ENCODE measurements at regions not wholly inside any gene's neighbourhood (a gene's known extent, or its start where the extent isn't known, plus 50 kb on each side); places are given as distances from the start of the nearest gene placed in this dataset.

- no peak for DNase-seq (ENCODE audit: extremely low spot score, unreplicated experiment)
- Mint-ChIP-seq H3K4me3 (ENCODE audit: unreplicated experiment) (no peak overlapping the region), H3K27ac (ENCODE audit: unreplicated experiment) (no peak overlapping the region), H3K27me3 (ENCODE audit: unreplicated experiment) (peaks cover 49% of the 10 kb centered on the region), H3K36me3 (ENCODE audit: unreplicated experiment) (no peaks in the 10 kb centered on the region), H3K4me1 (ENCODE audit: unreplicated experiment) (no peaks in the 10 kb centered on the region), H3K9me3 (ENCODE audit: unreplicated experiment) (peaks cover 19% of the 10 kb centered on the region)
- TF ChIP-seq CTCF (IDR thresholded peaks at IDR 0.05): no peak
Observed at GRCh38 chr3:45302470-45302869, 76.4 kb upstream of the TMEM158 start.

GRCh38 chr3:45306406-45307008 lies 80.4 kb upstream of the TMEM158 start:
- Mint-ChIP-seq H3K4me3 (ENCODE audit: unreplicated experiment) (no peak overlapping the region), H3K36me3 (ENCODE audit: unreplicated experiment) (no peaks in the 10 kb centered on the region), H3K9me3 (ENCODE audit: unreplicated experiment) (peaks cover 13% of the 10 kb centered on the region), H3K27ac (ENCODE audit: unreplicated experiment) (no peak overlapping the region), H3K27me3 (ENCODE audit: unreplicated experiment) (peaks cover 46% of the 10 kb centered on the region), H3K4me1 (ENCODE audit: unreplicated experiment) (no peaks in the 10 kb centered on the region)
- TF ChIP-seq CTCF (IDR thresholded peaks at IDR 0.05): no peak
- DNase-seq (ENCODE audit: extremely low spot score, unreplicated experiment): no peak

GRCh38 chr3:45309876-45310275 lies 78.5 kb upstream of the LARS2 start:
- H3K9me3 Mint-ChIP-seq (ENCODE audit: unreplicated experiment): no peaks in the 10 kb centered on the region
- peaks cover 56% of the 10 kb centered on the region for H3K27me3 Mint-ChIP-seq (ENCODE audit: unreplicated experiment)
- H3K27ac Mint-ChIP-seq (ENCODE audit: unreplicated experiment): no peak overlapping the region
- DNase-seq (ENCODE audit: extremely low spot score, unreplicated experiment): peak; percentile 44
- no peak overlapping the region for H3K4me3 Mint-ChIP-seq (ENCODE audit: unreplicated experiment)
- H3K36me3 Mint-ChIP-seq (ENCODE audit: unreplicated experiment): no peaks in the 10 kb centered on the region
- TF ChIP-seq CTCF (IDR thresholded peaks at IDR 0.05): no peak
- H3K4me1 Mint-ChIP-seq (ENCODE audit: unreplicated experiment): no peaks in the 10 kb centered on the region

GRCh38 chr3:45311327-45311726 lies 77.0 kb upstream of the LARS2 start:
- Mint-ChIP-seq H3K36me3 (ENCODE audit: unreplicated experiment) (no peaks in the 10 kb centered on the region), H3K27me3 (ENCODE audit: unreplicated experiment) (peaks cover 46% of the 10 kb centered on the region), H3K9me3 (ENCODE audit: unreplicated experiment) (no peaks in the 10 kb centered on the region), H3K4me1 (ENCODE audit: unreplicated experiment) (no peaks in the 10 kb centered on the region), H3K4me3 (ENCODE audit: unreplicated experiment) (no peak overlapping the region), H3K27ac (ENCODE audit: unreplicated experiment) (no peak overlapping the region)
- TF ChIP-seq CTCF (IDR thresholded peaks at IDR 0.05): no peak
- DNase-seq (ENCODE audit: extremely low spot score, unreplicated experiment): peak; percentile 34

GRCh38 chr3:45311953-45312801 lies 76.2 kb upstream of the LARS2 start:
- H3K36me3 Mint-ChIP-seq (ENCODE audit: unreplicated experiment): no peaks in the 10 kb centered on the region
- peaks cover 50% of the 10 kb centered on the region for H3K27me3 Mint-ChIP-seq (ENCODE audit: unreplicated experiment)
- H3K4me3 Mint-ChIP-seq (ENCODE audit: unreplicated experiment): no peak overlapping the region
- H3K9me3 Mint-ChIP-seq (ENCODE audit: unreplicated experiment): no peaks in the 10 kb centered on the region
- TF ChIP-seq CTCF (IDR thresholded peaks at IDR 0.05): no peak
- no peaks in the 10 kb centered on the region for H3K4me1 Mint-ChIP-seq (ENCODE audit: unreplicated experiment)
- DNase-seq (ENCODE audit: extremely low spot score, unreplicated experiment): peak; percentile 38
- H3K27ac Mint-ChIP-seq (ENCODE audit: unreplicated experiment): no peak overlapping the region

All from osteocyte (in vitro differentiated cells).